H54 (cell line): ENCODE measurements at regions not wholly inside any gene's neighbourhood (a gene's known extent, or its start where the extent isn't known, plus 50 kb on each side); places are given as distances from the start of the nearest gene placed in this dataset.

Source experiments
- DNase-seq: peaks from one replicate; pipeline ENCODE4 v3.0.0; 2011; ENCODE audit warnings: low spot score, mixed read lengths; ENCODE audit not compliant: insufficient read length
- FAIRE-seq: peaks from 3 replicates; lab custom pipeline; 2011; peaks lifted over from hg19 to GRCh38; lab: Jason Lieb, UNC
- POLR2A ChIP-seq: IDR thresholded peaks from 2 replicates; pipeline ENCODE4 v1.6.1; 2011; ENCODE audit warnings: low read depth, mild to moderate bottlenecking, low read length

DNA sequence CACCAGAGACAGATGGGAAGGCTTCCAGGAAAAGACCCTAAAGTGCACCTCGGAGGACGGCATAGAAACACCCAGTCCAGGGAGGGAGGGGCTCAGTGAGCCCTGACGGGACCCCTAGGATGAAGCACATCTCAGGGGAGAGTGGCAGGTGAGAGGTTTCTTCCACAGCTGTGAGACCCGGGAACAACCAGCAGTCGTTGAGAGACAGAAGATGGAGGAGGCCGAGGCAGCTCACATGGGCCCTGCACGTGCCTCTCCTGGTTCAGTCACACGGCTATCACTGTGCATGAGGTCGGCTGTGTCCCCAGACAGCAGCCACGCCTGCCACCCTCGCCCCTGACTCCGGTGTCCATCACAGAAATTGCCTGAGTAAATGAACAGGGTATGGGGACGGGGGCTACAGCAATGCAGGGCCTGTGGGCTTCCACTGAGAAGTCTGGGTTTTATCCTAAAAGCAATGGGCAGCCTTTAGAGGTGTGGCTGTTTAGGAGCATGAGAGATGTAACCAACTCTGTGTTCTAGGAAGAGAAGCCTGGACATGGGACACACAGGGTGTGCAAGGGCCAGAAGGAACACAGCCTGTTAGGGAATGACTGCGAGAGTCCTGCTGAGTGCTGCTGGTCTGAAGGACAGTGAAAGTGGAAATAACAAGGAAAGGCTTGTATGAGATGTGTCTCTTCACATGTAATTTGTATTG lies 102.0 kb downstream of the TMEM18 start:
- no peak for FAIRE-seq
- no peak for TF ChIP-seq POLR2A
- DNase-seq, result no peak

DNA sequence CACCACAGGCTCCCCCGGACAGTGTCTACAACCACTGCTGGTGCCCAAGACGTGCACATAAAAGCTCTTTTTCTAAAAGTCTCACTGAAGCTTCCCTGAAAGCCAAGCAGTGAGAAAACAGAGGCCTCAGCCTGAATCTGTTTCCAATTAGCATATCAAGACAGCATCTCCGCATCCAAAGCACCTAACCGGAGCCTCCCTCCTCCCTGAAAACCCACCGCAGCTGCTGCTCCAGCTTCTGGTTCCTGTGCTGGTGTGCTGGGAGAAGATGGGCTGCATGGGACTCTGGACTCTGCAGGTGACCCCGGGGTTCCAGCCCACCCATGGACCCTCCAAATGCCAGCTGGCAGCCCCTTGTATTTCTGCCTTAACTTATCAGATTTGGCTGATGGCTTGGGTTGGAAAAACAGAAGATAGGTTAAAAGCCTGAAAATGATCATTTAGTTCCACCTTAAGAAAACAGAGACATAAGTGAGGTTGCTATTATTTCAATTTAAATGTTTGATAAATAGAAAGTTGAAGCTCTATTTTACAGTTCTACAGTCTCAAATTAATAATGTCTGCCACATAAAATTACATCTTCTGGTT lies 103.3 kb downstream of the TMEM18 start:
- FAIRE-seq, result no peak
- DNase-seq, result no peak

DNA sequence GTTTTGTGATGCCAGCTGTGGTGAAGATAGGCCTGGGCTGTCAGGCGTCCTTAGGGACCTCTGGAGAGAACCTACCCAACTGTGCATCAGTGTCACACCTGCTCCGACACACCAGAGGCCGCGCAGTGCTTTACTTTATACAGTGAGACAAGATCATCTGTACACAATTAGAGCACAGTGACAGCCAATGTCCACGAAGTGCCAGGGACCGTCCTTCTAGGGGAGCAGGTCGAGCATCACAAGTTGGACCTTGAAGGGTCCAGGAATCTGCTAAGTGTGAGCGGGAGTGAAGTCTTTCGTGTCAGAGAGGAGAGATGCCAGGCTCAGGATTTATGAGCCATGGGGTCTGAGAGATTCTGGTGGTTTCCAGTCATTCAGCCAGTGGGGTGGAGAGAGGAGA lies 104.2 kb downstream of the TMEM18 start:
- DNase-seq (no peak), FAIRE-seq (no peak)
- no peak for TF ChIP-seq POLR2A

More for the DNA sequence above, 103.3 kb downstream of the TMEM18 start:
- no peak for TF ChIP-seq POLR2A

DNA sequence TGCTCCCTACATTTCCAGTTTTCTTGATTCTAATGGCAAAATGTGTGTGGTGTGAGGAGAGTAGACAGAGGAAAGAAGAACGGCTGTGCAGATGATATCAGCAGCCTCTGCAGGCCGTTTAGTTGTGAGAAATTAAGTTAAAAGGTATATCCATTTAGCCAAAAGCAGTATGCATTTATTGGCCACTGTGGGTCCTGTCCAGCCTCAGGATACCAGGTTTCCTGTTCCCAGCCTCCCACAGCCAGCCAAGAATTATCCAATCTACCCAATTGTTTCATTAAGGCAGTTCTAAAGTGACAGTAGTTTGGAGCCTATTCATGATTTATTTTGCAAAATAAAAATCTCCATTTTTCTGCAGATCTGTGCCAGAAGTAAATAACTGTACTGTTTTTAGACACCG lies 107.5 kb downstream of the TMEM18 start:
- no peak for FAIRE-seq
- no peak for DNase-seq
- no peak for TF ChIP-seq POLR2A

DNA sequence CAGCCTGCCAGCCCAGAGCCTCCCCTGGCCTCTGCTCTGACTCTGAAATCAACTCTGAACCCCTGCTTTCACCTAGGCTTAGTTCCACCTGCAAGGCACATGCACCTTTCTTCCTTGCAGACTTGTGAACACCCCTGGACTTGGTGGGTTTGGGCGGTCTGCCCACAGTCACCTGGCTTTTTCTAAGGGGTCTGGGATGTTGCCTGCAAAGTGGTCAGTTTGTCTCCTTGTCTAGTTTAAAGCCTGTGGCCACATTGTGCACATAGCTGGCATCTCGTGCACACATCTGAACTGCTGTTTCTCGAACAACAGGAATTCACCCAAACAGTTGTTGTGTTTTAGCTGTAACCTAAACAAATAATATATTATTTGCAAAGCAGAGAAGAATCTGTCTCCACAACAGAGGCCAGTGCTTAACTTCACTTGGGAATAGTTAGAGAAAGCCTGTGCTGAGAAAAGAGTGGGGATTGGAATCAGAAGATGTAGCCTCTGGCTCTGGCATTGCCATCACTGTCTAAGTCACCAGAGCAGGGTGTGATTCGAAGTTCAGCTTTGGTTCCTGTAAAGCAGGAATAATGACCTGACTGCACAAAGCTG lies 108.5 kb downstream of the TMEM18 start:
- FAIRE-seq (no peak), DNase-seq (no peak)
- TF ChIP-seq POLR2A, result no peak

DNA sequence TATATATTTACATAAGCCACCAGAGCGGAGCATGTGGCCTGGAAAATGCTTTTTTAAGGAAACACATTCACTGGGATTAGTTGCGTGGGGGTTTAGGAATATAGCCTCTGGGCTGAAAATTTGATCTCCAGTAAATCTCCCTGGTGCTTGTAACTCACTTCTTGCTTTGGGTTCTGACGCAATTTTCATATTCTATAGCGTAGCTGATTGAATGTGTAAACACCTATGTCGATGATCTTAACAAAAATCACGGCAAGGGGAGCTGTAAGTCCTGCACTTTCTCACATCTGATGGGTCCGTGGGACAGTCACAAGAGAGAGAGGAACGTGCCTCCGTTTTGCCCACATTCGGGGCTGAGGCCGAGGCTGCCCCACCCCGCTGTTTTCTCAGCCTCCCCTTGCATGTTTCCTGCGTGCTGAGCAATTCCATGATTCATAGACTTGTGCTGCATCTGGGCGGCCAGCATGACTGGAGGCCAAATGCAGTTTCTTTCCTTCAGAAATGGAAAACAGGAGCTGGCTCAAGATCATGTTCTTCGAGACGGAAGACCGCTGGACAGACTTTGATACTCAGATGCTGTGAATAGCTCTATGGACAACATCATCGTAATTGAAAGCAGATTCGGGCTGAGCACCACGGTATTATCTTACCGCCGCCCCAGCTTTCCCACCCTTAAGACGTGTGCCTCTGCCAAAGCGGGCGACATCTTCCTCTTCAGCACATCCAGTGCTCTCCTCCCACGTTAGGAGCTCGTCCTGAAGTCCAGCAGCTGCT lies 109.2 kb downstream of the TMEM18 start:
- DNase-seq (peak; percentile 19), FAIRE-seq (no peak)
- no peak for TF ChIP-seq POLR2A

DNA sequence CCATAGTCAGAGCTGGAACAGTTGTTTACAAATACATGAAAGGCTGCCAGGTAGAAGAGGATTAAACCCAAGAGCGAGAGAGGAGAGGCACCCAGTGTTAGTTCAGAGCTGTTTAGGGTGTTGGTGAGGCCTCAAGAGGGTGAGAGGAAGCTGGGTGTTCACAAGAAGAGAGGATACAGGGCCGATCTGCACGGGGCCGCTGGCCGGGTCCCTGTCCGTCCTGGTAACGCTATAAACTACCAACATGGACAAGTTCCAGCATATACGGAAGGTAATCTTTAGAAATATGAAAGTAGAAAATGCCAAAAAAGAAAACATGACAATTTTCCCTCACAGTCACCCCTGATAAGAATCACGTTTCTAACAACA lies 109.7 kb downstream of the TMEM18 start:
- FAIRE-seq (no peak), DNase-seq (no peak)
- no peak for TF ChIP-seq POLR2A

DNA sequence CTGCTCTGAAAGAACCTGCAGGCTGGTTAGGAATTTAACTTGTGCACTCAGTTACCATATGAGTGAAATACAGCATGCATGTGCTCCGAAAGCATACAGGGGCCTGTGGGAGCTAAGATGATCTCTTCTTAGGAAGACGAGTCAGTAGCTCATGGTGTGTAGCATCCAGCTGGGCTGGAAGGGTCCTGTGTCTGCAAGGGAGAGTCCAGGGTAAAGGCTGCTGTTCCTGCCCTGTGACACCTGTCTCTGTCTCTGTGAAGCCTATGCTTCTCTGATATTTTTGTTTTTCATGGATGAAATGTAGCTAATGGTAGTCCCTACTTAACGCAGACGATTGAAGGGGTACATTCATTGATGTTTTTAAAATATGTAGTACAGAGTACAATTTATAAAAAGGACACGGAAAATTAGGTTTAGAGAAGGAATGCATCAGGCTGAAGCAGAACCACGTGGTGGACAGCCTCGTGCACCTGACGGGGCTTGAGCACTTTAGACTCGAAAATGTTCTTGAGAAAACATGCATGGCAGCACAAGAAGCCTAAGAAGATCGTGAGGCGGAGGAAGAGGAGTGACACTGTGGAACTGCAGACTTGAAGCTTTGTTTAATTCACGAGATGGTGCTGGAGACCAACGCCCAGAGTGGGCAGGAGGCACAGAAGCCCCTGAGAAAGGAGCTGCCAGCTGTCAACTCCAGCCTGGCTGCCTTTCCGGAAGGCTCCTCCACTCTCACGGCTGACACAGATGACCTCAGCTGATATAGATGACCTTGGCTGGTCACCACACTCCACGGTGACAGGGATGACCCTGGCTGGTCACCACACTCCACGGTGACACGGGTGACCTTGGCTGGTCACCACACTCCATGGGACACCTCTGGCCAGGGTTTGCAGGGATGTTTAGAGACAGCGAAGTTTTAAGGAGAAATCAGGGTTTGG lies 110.6 kb downstream of the TMEM18 start:
- no peak for FAIRE-seq
- DNase-seq, result no peak
- TF ChIP-seq POLR2A, result no peak

DNA sequence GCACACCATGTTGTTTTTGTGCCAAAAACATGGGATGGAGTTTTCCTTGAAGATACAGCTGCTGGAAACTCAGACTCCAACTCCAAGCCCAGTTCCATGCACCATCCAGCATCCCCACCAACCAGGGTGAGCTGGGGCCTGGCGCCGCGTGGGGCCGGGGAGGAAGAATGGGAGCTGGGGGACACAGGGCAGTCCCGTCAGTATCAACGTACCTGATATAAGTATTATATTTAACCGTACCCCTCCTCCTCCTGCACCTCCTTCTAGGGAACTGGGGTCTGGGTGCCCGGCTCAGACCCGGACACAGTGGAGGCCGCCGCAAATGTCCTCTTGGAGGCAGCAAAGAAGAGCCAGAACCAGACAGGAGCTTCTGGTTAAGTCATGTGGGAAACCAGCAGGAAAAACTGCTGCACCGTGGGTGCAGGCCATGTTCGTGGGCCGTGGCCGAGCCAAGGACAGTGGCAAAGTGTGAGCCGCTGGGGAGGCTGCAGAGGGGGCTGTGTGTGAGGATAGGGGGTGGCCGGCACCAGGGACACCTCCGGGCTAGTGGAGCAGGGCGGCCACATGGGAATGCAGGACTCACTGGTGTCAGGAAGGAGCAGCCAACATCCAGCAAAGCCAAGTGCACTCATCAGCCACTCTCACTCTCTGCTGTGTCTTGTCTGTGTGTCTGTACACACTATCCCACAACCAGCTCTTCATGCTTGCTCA lies 112.6 kb downstream of the TMEM18 start:
- DNase-seq (no peak), FAIRE-seq (no peak)
- TF ChIP-seq POLR2A, result no peak

DNA sequence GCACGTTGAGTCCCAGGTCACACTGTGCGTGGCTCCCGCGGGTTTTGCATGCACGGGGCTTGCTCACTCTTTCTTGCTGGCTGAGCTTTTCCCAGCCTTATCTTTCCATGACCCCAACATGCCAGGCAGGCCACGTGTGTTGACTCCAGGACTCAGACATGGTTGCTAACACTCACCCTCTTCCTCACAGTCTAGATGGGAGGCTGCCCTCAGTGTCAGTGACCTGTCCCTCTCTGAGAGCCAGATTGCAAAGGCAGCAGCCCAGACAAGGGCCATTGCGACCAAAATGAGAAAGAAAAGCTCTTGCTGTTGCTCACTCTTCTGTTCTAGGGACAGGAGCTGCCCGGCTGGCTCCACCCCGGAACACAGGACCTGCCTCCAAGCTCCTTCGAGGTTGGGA lies 113.7 kb downstream of the TMEM18 start:
- FAIRE-seq, result no peak
- no peak for TF ChIP-seq POLR2A
- DNase-seq, result no peak

DNA sequence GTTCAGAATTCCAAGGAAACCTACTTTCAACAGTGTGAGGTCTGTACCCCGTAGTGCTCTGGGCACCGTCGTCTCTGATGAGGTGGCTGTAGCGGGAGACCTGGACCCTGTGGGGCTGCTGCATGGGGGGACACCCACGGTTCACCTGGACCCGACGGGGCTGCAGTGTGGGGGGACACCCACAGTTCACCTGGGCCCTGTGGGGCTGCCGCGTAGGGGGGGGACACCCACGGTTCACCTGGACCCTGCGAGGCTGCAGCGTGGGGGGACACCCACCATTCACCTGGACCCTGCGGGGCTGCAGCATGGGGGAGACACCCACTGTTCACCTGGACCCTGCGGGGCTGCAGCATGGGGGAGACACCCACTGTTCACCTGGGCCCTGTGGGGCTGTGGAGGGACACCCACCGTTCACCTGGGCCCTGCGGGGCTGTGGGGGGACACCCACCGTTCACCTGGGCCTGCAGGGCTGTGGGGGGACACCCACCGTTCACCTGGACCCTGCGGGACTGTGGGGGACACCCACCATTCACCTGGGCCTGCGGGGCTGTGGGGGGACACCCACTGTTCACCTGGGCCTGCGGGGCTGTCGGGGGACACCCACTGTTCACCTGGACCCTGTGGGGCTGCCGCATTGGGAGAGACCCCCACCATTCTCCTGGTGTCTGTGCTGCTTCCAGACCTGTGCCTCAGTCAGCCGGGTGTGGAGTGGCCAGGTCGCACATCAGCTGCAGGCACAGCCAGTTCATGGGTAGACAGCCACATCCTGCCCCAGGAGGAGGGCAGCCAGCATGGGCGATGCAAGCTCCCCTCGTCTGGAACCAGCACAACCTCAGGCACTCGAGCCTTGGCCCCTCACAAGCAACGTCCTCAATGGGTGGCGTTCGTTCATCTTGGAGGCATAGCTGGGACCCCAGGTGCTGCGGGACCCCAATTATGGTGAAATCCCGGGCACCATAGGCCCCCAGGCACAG lies 114.5 kb downstream of the TMEM18 start:
- TF ChIP-seq POLR2A, result no peak
- FAIRE-seq, result no peak
- no peak for DNase-seq

DNA sequence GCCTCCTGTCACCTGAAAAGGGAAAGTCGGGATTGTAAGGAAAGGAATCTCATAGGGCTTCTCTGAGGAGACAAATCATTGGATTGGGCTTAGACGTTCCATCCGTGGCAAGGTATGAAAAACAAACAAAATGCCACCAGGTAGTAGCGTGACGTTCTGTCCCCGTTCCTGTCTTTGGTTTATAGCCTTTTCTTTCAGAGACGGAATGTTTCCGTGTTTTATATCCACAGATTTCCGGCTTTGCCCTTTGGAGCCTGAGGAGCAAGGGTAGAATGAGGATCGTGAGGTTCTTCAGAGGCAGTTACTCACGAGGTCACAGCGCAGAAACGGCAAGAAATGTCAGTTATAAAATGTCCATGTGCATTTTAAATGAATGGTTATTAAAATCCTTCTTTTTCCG lies 118.3 kb downstream of the TMEM18 start:
- TF ChIP-seq POLR2A, result no peak

More for the DNA sequence above, 118.3 kb downstream of the TMEM18 start:
- DNase-seq, result no peak
- no peak for FAIRE-seq
